ENCODE measurements at regions not wholly inside any gene's neighbourhood (a gene's known extent, or its start where the extent isn't known, plus 50 kb on each side); places are given as distances from the start of the nearest gene placed in this dataset.
"Not testable (repeated sequence)": the region's sequence is repeated elsewhere in the genome, so short reads cannot be mapped to it uniquely, and the experiment has no call there.

GRCh38 chr18:42338683-42339082 is 383.6 kb downstream of the PIK3C3 start:
- no peak for DNase-seq (ENCODE audit: insufficient read length)
- no peak for FAIRE-seq
- TF ChIP-seq TAF1 (IDR thresholded peaks at IDR 0.05; ENCODE audit: borderline replicate concordance, low read depth, low read length) (no peak), POLR2A (IDR thresholded peaks at IDR 0.05; ENCODE audit: low read depth, low read length) (no peak), POLR2AphosphoS5 (IDR thresholded peaks at IDR 0.05; ENCODE audit: low read depth, low read length) (no peak)

- no peak for FAIRE-seq
- DNase-seq (ENCODE audit: insufficient read length) = no peak
- no peak for TF ChIP-seq POLR2AphosphoS5 (IDR thresholded peaks at IDR 0.05; ENCODE audit: low read depth, low read length)
Measured at GRCh38 chr18:42339372-42339771, 384.3 kb downstream of the PIK3C3 start.

- DNase-seq (ENCODE audit: insufficient read length) (no peak), FAIRE-seq (no peak)
- no peak for TF ChIP-seq POLR2AphosphoS5 (IDR thresholded peaks at IDR 0.05; ENCODE audit: low read depth, low read length)
- no peak for TF ChIP-seq TAF1 (IDR thresholded peaks at IDR 0.05; ENCODE audit: borderline replicate concordance, low read depth, low read length)
Measured at GRCh38 chr18:42340423-42341009, 385.5 kb downstream of the PIK3C3 start.

GRCh38 chr18:42341423-42341822 is 386.4 kb downstream of the PIK3C3 start:
- no peak for FAIRE-seq
- no peak for TF ChIP-seq TAF1 (IDR thresholded peaks at IDR 0.05; ENCODE audit: borderline replicate concordance, low read depth, low read length)
- DNase-seq (ENCODE audit: insufficient read length) = no peak

- TF ChIP-seq POLR2AphosphoS5 (IDR thresholded peaks at IDR 0.05; ENCODE audit: low read depth, low read length) = no peak
- no peak for TF ChIP-seq POLR2A (IDR thresholded peaks at IDR 0.05; ENCODE audit: low read depth, low read length)
- TF ChIP-seq TAF1 (IDR thresholded peaks at IDR 0.05; ENCODE audit: borderline replicate concordance, low read depth, low read length) = no peak
- DNase-seq (ENCODE audit: insufficient read length) = no peak
- FAIRE-seq = no peak
Measured at GRCh38 chr18:42348722-42349121, 393.7 kb downstream of the PIK3C3 start.

- FAIRE-seq = no peak
Measured at GRCh38 chr18:42351455-42351854, 396.4 kb downstream of the PIK3C3 start.

GRCh38 chr18:42360716-42361115 is 405.7 kb downstream of the PIK3C3 start:
- FAIRE-seq (no peak), DNase-seq (ENCODE audit: insufficient read length) (no peak)

More at GRCh38 chr18:42351455-42351854, 396.4 kb downstream of the PIK3C3 start:
- DNase-seq (ENCODE audit: insufficient read length) = no peak
- TF ChIP-seq POLR2AphosphoS5 (IDR thresholded peaks at IDR 0.05; ENCODE audit: low read depth, low read length) (no peak), POLR2A (IDR thresholded peaks at IDR 0.05; ENCODE audit: low read depth, low read length) (no peak), TAF1 (IDR thresholded peaks at IDR 0.05; ENCODE audit: borderline replicate concordance, low read depth, low read length) (no peak)

GRCh38 chr18:42363446-42364441 is 408.7 kb downstream of the PIK3C3 start:
- TF ChIP-seq POLR2A (IDR thresholded peaks at IDR 0.05; ENCODE audit: low read depth, low read length) = no peak
- TF ChIP-seq TAF1 (IDR thresholded peaks at IDR 0.05; ENCODE audit: borderline replicate concordance, low read depth, low read length) = no peak
- no peak for TF ChIP-seq POLR2AphosphoS5 (IDR thresholded peaks at IDR 0.05; ENCODE audit: low read depth, low read length)
- FAIRE-seq (no peak), DNase-seq (ENCODE audit: insufficient read length) (no peak)

More at GRCh38 chr18:42360716-42361115, 405.7 kb downstream of the PIK3C3 start:
- TF ChIP-seq POLR2A (IDR thresholded peaks at IDR 0.05; ENCODE audit: low read depth, low read length) = no peak
- no peak for TF ChIP-seq TAF1 (IDR thresholded peaks at IDR 0.05; ENCODE audit: borderline replicate concordance, low read depth, low read length)
- no peak for TF ChIP-seq POLR2AphosphoS5 (IDR thresholded peaks at IDR 0.05; ENCODE audit: low read depth, low read length)

- TF ChIP-seq TAF1 (IDR thresholded peaks at IDR 0.05; ENCODE audit: borderline replicate concordance, low read depth, low read length) (no peak), POLR2A (IDR thresholded peaks at IDR 0.05; ENCODE audit: low read depth, low read length) (no peak), POLR2AphosphoS5 (IDR thresholded peaks at IDR 0.05; ENCODE audit: low read depth, low read length) (no peak)
- no peak for FAIRE-seq
- DNase-seq (ENCODE audit: insufficient read length) = no peak
Measured at GRCh38 chr18:42364766-42365165, 409.7 kb downstream of the PIK3C3 start.

GRCh38 chr18:42365591-42365990 is 410.6 kb downstream of the PIK3C3 start:
- no peak for TF ChIP-seq TAF1 (IDR thresholded peaks at IDR 0.05; ENCODE audit: borderline replicate concordance, low read depth, low read length)
- TF ChIP-seq POLR2AphosphoS5 (IDR thresholded peaks at IDR 0.05; ENCODE audit: low read depth, low read length) = no peak
- TF ChIP-seq POLR2A (IDR thresholded peaks at IDR 0.05; ENCODE audit: low read depth, low read length) = no peak
- FAIRE-seq (no peak), DNase-seq (ENCODE audit: insufficient read length) (no peak)

GRCh38 chr18:42373584-42373983 is 418.6 kb downstream of the PIK3C3 start:
- no peak for TF ChIP-seq POLR2AphosphoS5 (IDR thresholded peaks at IDR 0.05; ENCODE audit: low read depth, low read length)
- no peak for TF ChIP-seq TAF1 (IDR thresholded peaks at IDR 0.05; ENCODE audit: borderline replicate concordance, low read depth, low read length)
- TF ChIP-seq POLR2A (IDR thresholded peaks at IDR 0.05; ENCODE audit: low read depth, low read length) = no peak
- DNase-seq (ENCODE audit: insufficient read length) = no peak
- FAIRE-seq = no peak

- no peak for DNase-seq (ENCODE audit: insufficient read length)
- no peak for FAIRE-seq
- no peak for TF ChIP-seq POLR2AphosphoS5 (IDR thresholded peaks at IDR 0.05; ENCODE audit: low read depth, low read length)
- TF ChIP-seq POLR2A (IDR thresholded peaks at IDR 0.05; ENCODE audit: low read depth, low read length) = no peak
- no peak for TF ChIP-seq TAF1 (IDR thresholded peaks at IDR 0.05; ENCODE audit: borderline replicate concordance, low read depth, low read length)
Measured at GRCh38 chr18:42374961-42375360, 419.9 kb downstream of the PIK3C3 start.

- FAIRE-seq; DNase-seq (ENCODE audit: insufficient read length): not testable (repeated sequence)
Measured at GRCh38 chr18:42378854-42379253, 423.8 kb downstream of the PIK3C3 start.

- not testable (repeated sequence) for DNase-seq (ENCODE audit: insufficient read length); FAIRE-seq
Measured at GRCh38 chr18:42381236-42381635, 426.2 kb downstream of the PIK3C3 start.

Measured in GM12892 (cell line).